GM12892 (cell line): ENCODE measurements at regions not wholly inside any gene's neighbourhood (a gene's known extent, or its start where the extent isn't known, plus 50 kb on each side); places are given as distances from the start of the nearest gene placed in this dataset.

Source experiments
- POLR2A ChIP-seq: IDR thresholded peaks from 2 replicates; pipeline ENCODE4 v1.6.1; 2011; ENCODE audit warnings: low read depth, low read length, control low read depth
- POLR2AphosphoS5 ChIP-seq: IDR thresholded peaks from 2 replicates; pipeline ENCODE4 v1.6.1; 2011; ENCODE audit warnings: low read depth, low read length, control low read depth

- TF ChIP-seq POLR2A, result no peak
- TF ChIP-seq POLR2AphosphoS5, result no peak
Measured at GRCh38 chr2:125680809-125681208, 975.1 kb upstream of the GYPC start.
